HCT116 (cell line): ENCODE measurements at regions not wholly inside any gene's neighbourhood (a gene's known extent, or its start where the extent isn't known, plus 50 kb on each side); places are given as distances from the start of the nearest gene placed in this dataset.

ENCODE experiments used
- ATAC-seq: fragments of 200-7000 bp; cut with Tn5 transposase; 2 replicates; pipeline ENCODE4 v1.9.1; 2020; ENCODE audit warnings: mild to moderate bottlenecking, moderate library complexity
- BruUV-seq: library from RNA; stranded (reverse); fragments of 400-500 nt; replicated peaks from 2 replicates; lab custom pipeline; 2021; lab: Mats Ljungman, UMichigan
- CTCF ChIA-PET: fragments of 300-600 bp; sonication (Branson Sonifier 250); formaldehyde crosslinking; loops from one replicate; lab custom pipeline; 2021; ENCODE audit warnings: antibody characterized with exemption; lab: Charles Lee
- POLR2A ChIA-PET: fragments of 300-600, 350-600 bp; sonication (Branson Sonifier 250); formaldehyde crosslinking; loops from one replicate; lab custom pipeline; 2021; ENCODE audit warnings: antibody characterized with exemption; lab: Charles Lee
- RAD21 ChIA-PET, 2 experiments: fragments of 300-600 bp; sonication (Branson Sonifier 250); formaldehyde crosslinking; loops; one replicate each; lab custom pipeline; 2023; ENCODE audit warnings: low total read pairs in 2 of 2; ENCODE audit not compliant: uncharacterized antibody in 2 of 2, unreplicated experiment in 2 of 2, low non-redundant PET in 1 of 2; lab: Charles Lee
- DNase-seq: peaks from one replicate; pipeline ENCODE4 v3.0.0-alpha.2; 2010; ENCODE audit warnings: low read depth, low spot score
- H2AFZ ChIP-seq: fragments of 200-600 bp; shearing (Covaris generic), sonication (generic); 2 replicates; pipeline ENCODE4 v1.6.1; 2017; ENCODE audit warnings: low read depth, mixed run types, mixed read lengths, antibody characterized with exemption, low read length; ENCODE audit not compliant: poor library complexity, severe bottlenecking
- H3K27ac ChIP-seq: 2 replicates; pipeline ENCODE4 v1.5.1; 2012; ENCODE audit warnings: low read depth, low read length
- H3K27me3 ChIP-seq: fragments of 200-600 bp; sonication (generic); 2 replicates; pipeline ENCODE4 v1.6.1; 2016; ENCODE audit warnings: mixed run types, low read length, mixed read lengths; ENCODE audit not compliant: insufficient read depth
- H3K36me3 ChIP-seq, 2 experiments: fragments of 200-500 bp in 1 of 2; fragments of 200-600 bp in 1 of 2; sonication (Bioruptor generic) in 1 of 2; sonication (generic) in 1 of 2; 2 replicates each; pipeline versions ENCODE4 v1.5.1 to v1.6.1; 2014 to 2016; ENCODE audit warnings: low read length in 2 of 2, inconsistent platforms in 1 of 2, mixed read lengths in 1 of 2, mixed run types in 1 of 2; ENCODE audit not compliant: insufficient read depth in 2 of 2, control insufficient read depth in 1 of 2
- H3K4me1 ChIP-seq, 2 experiments: fragments of 200-600 bp in 1 of 2; sonication (generic) in 1 of 2; 2 replicates each; pipeline versions ENCODE4 v1.5.1 to v1.6.1; 2012 to 2017; ENCODE audit warnings: low read length in 2 of 2, inconsistent platforms in 1 of 2, mild to moderate bottlenecking in 1 of 2, mixed read lengths in 1 of 2, mixed run types in 1 of 2, moderate library complexity in 1 of 2; ENCODE audit not compliant: insufficient read depth in 2 of 2, control insufficient read depth in 1 of 2
- H3K4me2 ChIP-seq: fragments of 200-600 bp; sonication (generic); 2 replicates; pipeline ENCODE4 v1.6.1; 2017; ENCODE audit warnings: mixed run types, low read length, mixed read lengths
- H3K4me3 ChIP-seq, 2 experiments: fragments of 200-600 bp in 1 of 2; sonication (generic) in 1 of 2; replicated peaks in 1 of 2; 2 replicates each; pipeline ENCODE4 v1.5.1; 2011 to 2016; ENCODE audit warnings: low read length in 2 of 2, control low read depth in 1 of 2, low read depth in 1 of 2, mild to moderate bottlenecking in 1 of 2, mixed read lengths in 1 of 2, mixed run types in 1 of 2
- H3K79me2 ChIP-seq: fragments of 200-600 bp; sonication (generic); 2 replicates; pipeline ENCODE4 v1.6.1; 2017; ENCODE audit warnings: mild to moderate bottlenecking, mixed run types, low read length, moderate library complexity, mixed read lengths; ENCODE audit not compliant: insufficient read depth
- H3K9ac ChIP-seq: fragments of 200-600 bp; sonication (generic); 2 replicates; pipeline ENCODE4 v1.6.1; 2016; ENCODE audit warnings: low read length, mixed read lengths
- H3K9me2 ChIP-seq: fragments of 200-600 bp; sonication (generic), shearing (Covaris generic); 2 replicates; pipeline ENCODE4 v1.6.1; 2017; ENCODE audit warnings: mixed run types, mild to moderate bottlenecking, moderate library complexity; ENCODE audit not compliant: insufficient read depth
- H3K9me3 ChIP-seq, 2 experiments: fragments of 200-500 bp in 1 of 2; fragments of 200-600 bp in 1 of 2; sonication (Bioruptor generic) in 1 of 2; sonication (generic) in 1 of 2; 2 replicates each; pipeline ENCODE4 v1.6.1; 2014 to 2017; ENCODE audit warnings: low read length in 2 of 2, mixed read lengths in 2 of 2, inconsistent platforms in 1 of 2, low read depth in 1 of 2, mild to moderate bottlenecking in 1 of 2, mixed run types in 1 of 2, moderate library complexity in 1 of 2; ENCODE audit not compliant: control insufficient read depth in 1 of 2, insufficient read depth in 1 of 2
- H4K20me1 ChIP-seq: fragments of 200-600 bp; sonication (generic), shearing (Covaris generic); 2 replicates; pipeline ENCODE4 v1.6.1; 2017; ENCODE audit warnings: mixed run types, mild to moderate bottlenecking, moderate library complexity; ENCODE audit not compliant: insufficient read depth
- ATF3 ChIP-seq: IDR thresholded peaks from 2 replicates; pipeline ENCODE4 v1.6.1; 2012
- CEBPB ChIP-seq: IDR thresholded peaks from 2 replicates; pipeline ENCODE4 v1.6.1; 2012; ENCODE audit warnings: low read depth
- CTCF ChIP-seq, 3 experiments: fragments of 200-600 bp in 1 of 3; sonication (generic) in 1 of 3; IDR thresholded peaks in 2 of 3; conservative IDR thresholded peaks in 1 of 3; 2 replicates each; pipeline ENCODE4 v1.5.1; 2012 to 2017; ENCODE audit warnings: low read depth in 2 of 3, low read length in 2 of 3, antibody characterized with exemption in 1 of 3, borderline replicate concordance in 1 of 3, control low read depth in 1 of 3, mild to moderate bottlenecking in 1 of 3, mixed read lengths in 1 of 3, mixed run types in 1 of 3, moderate library complexity in 1 of 3; ENCODE audit not compliant: insufficient read depth in 1 of 3
- EGR1 ChIP-seq: IDR thresholded peaks from 2 replicates; pipeline ENCODE4 v1.6.1; 2012; ENCODE audit warnings: low read depth
- EZH2 ChIP-seq: fragments of 200-600 bp; sonication (generic); IDR thresholded peaks from 2 replicates; pipeline ENCODE4 v1.6.1; 2017; ENCODE audit warnings: antibody characterized with exemption, mixed run types
- EZH2phosphoT487 ChIP-seq: fragments of 200-600 bp; IDR thresholded peaks from 2 replicates; pipeline ENCODE4 v1.6.1; 2018; ENCODE audit warnings: antibody characterized with exemption, borderline replicate concordance
- FOSL1 ChIP-seq: IDR thresholded peaks from 2 replicates; pipeline ENCODE4 v1.6.1; 2012; ENCODE audit warnings: low read depth
- JUND ChIP-seq: IDR thresholded peaks from 2 replicates; pipeline ENCODE4 v1.6.1; 2012
- MAX ChIP-seq: IDR thresholded peaks from 2 replicates; pipeline ENCODE4 v1.6.1; 2012
- POLR2AphosphoS5 ChIP-seq: IDR thresholded peaks from 2 replicates; pipeline ENCODE4 v1.6.1; 2011; ENCODE audit warnings: mild to moderate bottlenecking, low read depth, low read length, moderate library complexity
- RAD21 ChIP-seq: IDR thresholded peaks from 2 replicates; pipeline ENCODE4 v1.6.1; 2012; ENCODE audit warnings: low read depth, mild to moderate bottlenecking
- SIN3A ChIP-seq: IDR thresholded peaks from 2 replicates; pipeline ENCODE4 v1.6.1; 2012; ENCODE audit warnings: low read depth
- SP1 ChIP-seq: IDR thresholded peaks from 2 replicates; pipeline ENCODE4 v1.6.1; 2012; ENCODE audit warnings: low read depth
- SRF ChIP-seq: IDR thresholded peaks from 2 replicates; pipeline ENCODE4 v1.6.1; 2012; ENCODE audit warnings: low read depth
- TCF7L2 ChIP-seq: IDR thresholded peaks from 2 replicates; pipeline ENCODE4 v1.7.0; 2011; ENCODE audit warnings: borderline replicate concordance, inconsistent platforms; ENCODE audit not compliant: insufficient read depth, insufficient read length; ENCODE audit errors: extremely low read depth
- YY1 ChIP-seq: IDR thresholded peaks from 2 replicates; pipeline ENCODE4 v1.6.1; 2011; ENCODE audit warnings: low read length, low read depth, moderate library complexity, mild to moderate bottlenecking; ENCODE audit not compliant: insufficient replicate concordance; ENCODE audit errors: extremely low read depth
- ZNF274 ChIP-seq: fragments of 200-500 bp; sonication (Bioruptor generic); IDR thresholded peaks from 2 replicates; pipeline ENCODE4 v1.6.1; 2014; ENCODE audit warnings: mild to moderate bottlenecking, low read depth, low read length, inconsistent platforms
- intact Hi-C: fragments of 100-400 bp; cut with micrococcal nuclease; formaldehyde crosslinking; loops from 2 replicates; pipeline ENCODE4 v1.10.0; 2022

GRCh38 chr5:103498211-103498610 lies 64.4 kb downstream of the NUDT12 start:
- Histone ChIP-seq H3K4me1 (no peaks in the 10 kb centered on the region), H3K27ac (no peak overlapping the region), H3K9me3 (no peaks in the 10 kb centered on the region), H3K27me3 (no peaks in the 10 kb centered on the region), H3K4me2 (no peak overlapping the region), H3K4me3 (no peak overlapping the region), H3K79me2 (no peaks in the 10 kb centered on the region), H4K20me1 (no peaks in the 10 kb centered on the region), H3K36me3 (no peaks in the 10 kb centered on the region), H3K9ac (no peak overlapping the region), H3K9me2 (no peaks in the 10 kb centered on the region), H2AFZ (no peak overlapping the region)
- RAD21 ChIA-PET = interaction anchor here in 1 of 2 experiments (0.6 kb wide), 1 partner anchor 274 kb away, joined by 3 read pairs; no protein-coding TSS in a partner anchor
- POLR2A ChIA-PET = no interaction called here
- ATAC-seq (no peak), DNase-seq (no peak)
- no peak for TF ChIP-seq EGR1
- no peak for TF ChIP-seq FOSL1
- TF ChIP-seq CEBPB = no peak
- no peak for TF ChIP-seq TCF7L2
- CTCF ChIA-PET = no interaction called here
- BruUV-seq = no TSS peak
- intact Hi-C loops = no loop called here

- Histone ChIP-seq H3K4me1 (no peaks in the 10 kb centered on the region), H3K79me2 (no peaks in the 10 kb centered on the region), H2AFZ (no peak overlapping the region), H3K4me2 (no peak overlapping the region), H3K27ac (no peak overlapping the region), H3K27me3 (no peaks in the 10 kb centered on the region), H3K4me3 (no peak overlapping the region), H3K9ac (no peak overlapping the region), H3K9me2 (no peaks in the 10 kb centered on the region), H3K36me3 (no peaks in the 10 kb centered on the region), H3K9me3 (no peaks in the 10 kb centered on the region), H4K20me1 (no peaks in the 10 kb centered on the region)
- BruUV-seq = no TSS peak
- DNase-seq = no peak
- RAD21 ChIA-PET = interaction anchor here in 1 of 2 experiments (0.6 kb wide), 1 partner anchor 273 kb away, joined by 3 read pairs; no protein-coding TSS in a partner anchor
- CTCF ChIA-PET = no interaction called here
- intact Hi-C loops = no loop called here
- ATAC-seq = no peak
- POLR2A ChIA-PET = no interaction called here
- TF ChIP-seq EGR1 = no peak
- no peak for TF ChIP-seq FOSL1
- TF ChIP-seq SP1 = no peak
- no peak for TF ChIP-seq SIN3A
- no peak for TF ChIP-seq EZH2
- TF ChIP-seq YY1 = no peak
- no peak for TF ChIP-seq POLR2AphosphoS5
- no peak for TF ChIP-seq RAD21
- TF ChIP-seq TCF7L2 = no peak
- no peak for TF ChIP-seq MAX
- no peak for TF ChIP-seq SRF
- no peak for TF ChIP-seq CTCF (IDR thresholded peaks at IDR 0.05 in 2 of 3, conservative IDR thresholded peaks at IDR 0.05 in 1 of 3; ENCODE audit: borderline replicate concordance in 1 of 3, insufficient read depth in 1 of 3, low read depth in 2 of 3, low read length in 2 of 3)
- TF ChIP-seq CEBPB = no peak
- TF ChIP-seq ZNF274 = no peak
- no peak for TF ChIP-seq ATF3
- no peak for TF ChIP-seq EZH2phosphoT487
- TF ChIP-seq JUND = no peak
Measured at GRCh38 chr5:103497781-103498180, 64.8 kb downstream of the NUDT12 start.
